Dendritic cell treated with granulocyte-macrophage colony-stimulating factor and Interleukin-4, amounts not matched to agents 40 ng/mL and 50 ng/mL, for 4 days (primary cell): ENCODE measurements at regions not wholly inside any gene's neighbourhood (a gene's known extent, or its start where the extent isn't known, plus 50 kb on each side); places are given as distances from the start of the nearest gene placed in this dataset.

ENCODE experiments used
- H3K27ac Mint-ChIP-seq: one replicate; pipeline ENCODE4 v1.8.0; 2022; ENCODE audit warnings: mild to moderate bottlenecking, mixed read lengths
- H3K27me3 Mint-ChIP-seq: one replicate; pipeline ENCODE4 v1.8.0; 2022; ENCODE audit warnings: mild to moderate bottlenecking, mixed read lengths
- H3K36me3 Mint-ChIP-seq: one replicate; pipeline ENCODE4 v1.8.0; 2022; ENCODE audit warnings: low read depth, mixed read lengths
- H3K4me1 Mint-ChIP-seq: one replicate; pipeline ENCODE4 v1.8.0; 2022; ENCODE audit warnings: low read depth, mixed read lengths
- H3K4me3 Mint-ChIP-seq: one replicate; pipeline ENCODE4 v1.8.0; 2022; ENCODE audit warnings: mild to moderate bottlenecking, moderate library complexity, mixed read lengths
- H3K9me3 Mint-ChIP-seq: one replicate; pipeline ENCODE4 v1.8.0; 2022; ENCODE audit warnings: mixed read lengths
- intact Hi-C: fragments of 100-400 bp; cut with micrococcal nuclease; formaldehyde crosslinking; loops from one replicate; pipeline ENCODE4 v1.15.0; 2022

DNA sequence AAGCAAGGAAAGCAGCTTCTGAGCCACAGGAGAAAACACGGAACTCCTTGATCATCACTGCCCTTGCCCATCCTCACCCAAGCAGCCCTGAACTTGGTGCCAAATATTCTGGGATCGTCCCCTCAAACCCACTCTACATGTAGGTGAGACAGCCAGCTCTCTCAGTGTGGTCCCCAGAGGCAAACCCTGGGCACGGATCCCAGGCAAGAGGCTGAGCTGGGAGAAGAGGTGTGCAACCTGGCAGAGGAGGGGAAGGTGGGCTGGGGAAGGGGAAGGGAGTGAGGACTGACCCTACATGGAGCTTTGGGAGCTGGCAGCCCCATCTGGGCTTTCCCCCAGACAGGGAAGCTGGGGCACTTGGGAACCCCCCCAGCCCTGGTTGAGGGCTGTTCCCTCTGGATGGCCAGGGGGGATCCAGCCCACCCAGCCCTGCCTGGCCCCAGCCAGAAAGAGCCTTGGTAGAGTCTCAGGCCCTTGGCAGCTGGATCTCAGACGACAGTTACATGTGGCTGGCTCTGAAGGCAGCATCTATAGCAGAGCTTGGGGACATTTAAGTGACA, 186.2 kb upstream of the CST7 start:
- H3K27ac Mint-ChIP-seq = no peak overlapping the region
- no peaks in the 10 kb centered on the region for H3K36me3 Mint-ChIP-seq
- intact Hi-C loops = no loop called here
- no peaks in the 10 kb centered on the region for H3K4me1 Mint-ChIP-seq
- H3K4me3 Mint-ChIP-seq = no peak overlapping the region
- H3K9me3 Mint-ChIP-seq = no peaks in the 10 kb centered on the region
- peaks cover 9% of the 10 kb centered on the region for H3K27me3 Mint-ChIP-seq

DNA sequence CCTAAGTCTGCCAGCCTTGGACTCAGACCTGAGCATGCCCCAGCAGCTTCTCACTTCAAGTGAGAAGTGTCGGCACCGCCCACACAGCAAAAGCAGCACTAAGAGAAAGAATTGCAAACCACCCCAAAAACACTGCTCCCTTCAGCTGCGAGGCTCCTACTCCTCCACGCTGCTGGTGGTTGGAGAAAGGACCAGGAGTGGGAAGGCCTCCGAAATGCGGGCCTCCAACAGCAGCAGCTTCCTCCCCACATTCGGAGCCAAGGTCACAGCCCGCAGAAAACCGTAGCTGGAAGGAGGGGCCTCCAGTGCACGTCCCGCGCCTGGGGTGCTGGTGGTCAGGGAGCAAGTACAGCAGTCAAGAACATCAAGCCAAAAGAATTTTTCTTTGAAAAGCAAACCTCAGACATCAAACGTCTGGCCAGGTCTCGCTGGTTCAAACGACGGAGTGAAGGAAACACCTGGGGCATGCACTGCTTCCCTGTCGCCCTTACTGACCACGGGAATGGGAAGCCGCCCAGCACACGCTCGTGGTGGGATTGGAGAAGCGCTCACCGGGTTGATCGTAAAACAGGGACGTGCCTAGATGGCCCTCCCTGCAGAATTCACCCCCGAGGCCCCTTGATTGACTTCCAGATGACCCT, 185.6 kb upstream of the CST7 start:
- H3K27me3 Mint-ChIP-seq = peaks cover 9% of the 10 kb centered on the region
- intact Hi-C loops = no loop called here
- no peak overlapping the region for H3K27ac Mint-ChIP-seq

DNA sequence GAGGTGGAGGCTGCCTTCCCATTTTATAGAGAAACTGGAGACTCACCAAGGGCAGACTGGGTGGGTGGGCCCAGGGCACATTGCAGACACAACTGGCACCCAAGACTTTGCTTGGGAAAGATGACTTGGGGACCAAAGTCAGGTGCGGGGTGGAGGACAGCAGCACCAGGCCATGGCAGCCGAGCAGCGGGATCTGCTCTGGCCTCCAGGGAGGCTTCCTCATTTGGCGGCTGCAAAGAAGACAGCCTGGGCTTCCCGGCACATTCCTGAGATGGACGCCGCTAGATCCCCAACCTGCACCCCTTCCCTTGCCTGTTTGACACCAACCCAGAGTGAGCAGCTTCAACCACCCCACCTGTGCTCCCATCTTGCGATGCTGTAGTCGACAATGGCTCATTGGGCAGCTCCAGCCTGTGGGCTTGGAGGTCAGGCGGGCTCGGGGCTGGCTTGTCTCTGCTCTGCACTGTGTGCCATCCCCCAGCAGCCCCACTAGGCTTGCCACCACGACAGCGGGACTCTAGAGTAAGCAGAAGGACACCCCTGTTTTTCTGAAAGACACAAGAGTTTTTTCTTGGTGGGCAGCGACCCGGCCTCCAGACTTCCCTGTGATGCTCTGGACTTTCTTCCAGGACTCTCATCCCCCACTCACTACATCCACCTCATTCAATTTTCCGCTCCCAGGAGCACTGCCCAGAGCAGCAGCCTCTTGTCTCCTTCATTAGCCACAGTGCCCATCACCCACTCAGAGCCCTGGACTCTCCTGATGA, 184.9 kb upstream of the CST7 start:
- Mint-ChIP-seq H3K27me3 (peaks cover 9% of the 10 kb centered on the region), H3K4me3 (no peak overlapping the region), H3K27ac (no peak overlapping the region), H3K36me3 (no peaks in the 10 kb centered on the region), H3K4me1 (no peaks in the 10 kb centered on the region), H3K9me3 (no peaks in the 10 kb centered on the region)
- intact Hi-C loops = no loop called here

More for the DNA sequence above, 185.6 kb upstream of the CST7 start:
- no peaks in the 10 kb centered on the region for H3K9me3 Mint-ChIP-seq
- no peaks in the 10 kb centered on the region for H3K36me3 Mint-ChIP-seq
- H3K4me3 Mint-ChIP-seq = no peak overlapping the region
- no peaks in the 10 kb centered on the region for H3K4me1 Mint-ChIP-seq

DNA sequence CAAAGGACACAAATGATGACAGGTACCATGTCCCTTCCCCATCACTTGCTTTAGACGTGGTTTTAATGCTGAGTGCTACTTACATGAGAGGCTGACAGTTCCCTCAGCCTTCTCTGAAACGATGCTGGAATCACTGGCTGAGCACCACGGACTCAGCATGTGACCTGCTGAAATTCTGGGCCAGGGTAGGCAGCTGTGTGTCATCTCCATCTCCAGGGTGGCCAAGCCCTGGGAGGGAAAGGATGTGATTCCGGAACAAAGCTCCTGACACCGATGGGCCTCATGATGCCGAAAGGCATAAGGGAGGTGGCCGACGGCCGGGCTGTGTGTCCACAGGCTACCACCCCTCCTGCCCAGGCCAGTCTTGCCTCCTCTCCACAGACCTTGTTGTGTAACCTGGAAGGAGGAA, 184.3 kb upstream of the CST7 start:
- H3K4me3 Mint-ChIP-seq = no peak overlapping the region
- intact Hi-C loops = no loop called here

DNA sequence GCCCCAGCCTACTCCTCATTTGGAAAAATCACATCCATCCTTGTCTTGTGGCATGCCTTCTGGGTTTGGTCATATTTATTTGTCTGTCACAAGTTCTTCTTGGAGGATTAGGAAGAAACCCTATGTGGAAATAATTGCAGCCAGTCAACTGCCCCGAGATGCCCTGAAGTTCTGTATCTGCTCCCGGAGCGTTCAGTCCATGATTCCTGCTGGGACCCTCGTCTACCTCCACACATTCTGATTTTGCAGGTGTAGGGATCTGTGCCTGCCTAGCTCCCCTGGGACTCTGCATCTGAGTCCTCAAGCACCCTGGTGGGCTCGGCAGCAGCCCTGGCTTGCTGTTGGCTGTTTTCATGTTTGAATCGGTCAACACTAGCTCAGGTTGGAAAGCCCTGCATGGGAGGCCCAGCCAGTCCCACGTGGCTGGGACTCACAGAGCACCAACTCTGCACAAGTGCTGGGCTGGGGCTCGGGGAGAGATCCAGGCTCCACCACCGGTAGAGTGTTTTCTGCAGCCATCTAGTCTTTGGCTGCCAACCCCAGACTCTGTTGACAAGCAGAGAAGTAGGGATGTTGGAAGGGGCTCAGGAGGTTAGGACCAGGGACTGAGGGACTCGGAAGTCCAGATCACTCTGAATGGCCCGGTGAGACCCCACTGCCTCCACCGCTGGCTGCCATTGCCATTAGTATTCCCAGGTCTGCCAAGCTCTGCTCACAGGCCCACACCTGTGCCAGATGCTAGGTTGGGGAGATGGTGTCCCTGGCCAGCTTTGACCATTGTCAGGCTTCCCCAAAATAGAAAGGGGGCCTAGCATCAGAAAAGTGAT, 183.5 kb upstream of the CST7 start:
- Mint-ChIP-seq H3K4me1 (no peaks in the 10 kb centered on the region), H3K27me3 (peaks cover 9% of the 10 kb centered on the region), H3K27ac (no peak overlapping the region), H3K36me3 (no peaks in the 10 kb centered on the region), H3K4me3 (no peak overlapping the region), H3K9me3 (no peaks in the 10 kb centered on the region)
- intact Hi-C loops = no loop called here

More for the DNA sequence above, 184.3 kb upstream of the CST7 start:
- Mint-ChIP-seq H3K9me3 (no peaks in the 10 kb centered on the region), H3K4me1 (no peaks in the 10 kb centered on the region), H3K27ac (no peak overlapping the region), H3K36me3 (no peaks in the 10 kb centered on the region), H3K27me3 (peaks cover 9% of the 10 kb centered on the region)

DNA sequence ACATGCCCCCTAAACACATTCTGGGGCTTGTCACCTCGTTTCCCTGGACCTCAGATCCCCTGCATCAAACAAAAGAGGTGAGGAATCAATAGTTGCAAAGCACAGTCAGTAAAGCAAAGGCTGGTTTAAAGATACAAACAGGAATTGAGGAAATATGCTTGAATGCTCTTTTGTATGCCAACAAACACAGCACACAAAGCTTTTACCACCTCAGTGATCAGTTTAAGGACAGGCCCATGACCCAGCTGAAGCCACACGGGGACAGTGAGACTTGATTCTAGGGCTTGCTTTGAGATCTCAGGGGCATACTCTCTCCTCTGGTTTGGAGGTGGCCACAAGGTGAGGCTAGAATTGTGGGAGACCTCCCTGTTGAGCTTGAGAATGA, 182.9 kb upstream of the CST7 start:
- Mint-ChIP-seq H3K27me3 (peaks cover 9% of the 10 kb centered on the region), H3K27ac (no peak overlapping the region), H3K4me1 (no peaks in the 10 kb centered on the region), H3K9me3 (no peaks in the 10 kb centered on the region), H3K4me3 (no peak overlapping the region), H3K36me3 (no peaks in the 10 kb centered on the region)
- intact Hi-C loops = no loop called here

DNA sequence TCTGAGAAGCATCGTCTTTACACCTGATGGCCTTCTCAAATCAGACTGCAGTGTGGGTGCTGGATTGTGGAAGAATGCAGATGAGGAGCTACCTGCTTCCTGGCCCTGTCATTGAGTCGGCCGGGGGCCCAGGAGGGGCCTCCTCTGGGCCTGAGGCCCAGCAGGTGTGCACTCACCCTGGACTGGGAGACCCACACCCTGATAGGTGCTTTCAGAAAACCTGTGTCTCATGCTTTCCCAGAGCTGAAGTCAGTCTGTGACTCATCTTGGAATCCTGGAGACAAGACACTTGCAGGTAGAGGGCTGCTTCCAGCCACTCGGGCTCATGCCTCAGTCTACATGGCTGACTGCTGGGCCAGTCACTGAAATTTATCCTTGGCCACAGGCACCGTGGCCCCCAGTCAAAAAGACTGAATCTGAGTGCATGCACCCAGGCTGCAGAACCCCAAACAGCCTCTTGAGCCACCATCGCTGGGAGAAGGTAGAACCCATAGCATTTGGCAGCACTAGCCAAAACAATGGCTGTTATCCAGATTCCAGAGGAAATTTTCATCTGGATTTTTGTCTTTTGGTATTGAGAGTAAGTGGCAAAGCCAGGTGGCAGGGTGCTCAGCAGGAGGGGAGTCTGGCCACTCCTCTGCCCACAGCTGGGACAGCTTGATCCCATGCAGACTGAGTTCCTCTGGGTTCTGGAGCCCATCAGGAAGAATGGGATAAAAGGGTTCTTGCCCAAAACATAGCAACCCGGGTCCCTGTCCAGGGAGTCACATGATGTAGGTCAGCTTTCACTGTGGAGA, 182.0 kb upstream of the CST7 start:
- Mint-ChIP-seq H3K4me1 (no peaks in the 10 kb centered on the region), H3K36me3 (no peaks in the 10 kb centered on the region), H3K27me3 (peaks cover 17% of the 10 kb centered on the region), H3K27ac (no peak overlapping the region), H3K9me3 (no peaks in the 10 kb centered on the region), H3K4me3 (no peak overlapping the region)
- intact Hi-C loops = no loop called here

DNA sequence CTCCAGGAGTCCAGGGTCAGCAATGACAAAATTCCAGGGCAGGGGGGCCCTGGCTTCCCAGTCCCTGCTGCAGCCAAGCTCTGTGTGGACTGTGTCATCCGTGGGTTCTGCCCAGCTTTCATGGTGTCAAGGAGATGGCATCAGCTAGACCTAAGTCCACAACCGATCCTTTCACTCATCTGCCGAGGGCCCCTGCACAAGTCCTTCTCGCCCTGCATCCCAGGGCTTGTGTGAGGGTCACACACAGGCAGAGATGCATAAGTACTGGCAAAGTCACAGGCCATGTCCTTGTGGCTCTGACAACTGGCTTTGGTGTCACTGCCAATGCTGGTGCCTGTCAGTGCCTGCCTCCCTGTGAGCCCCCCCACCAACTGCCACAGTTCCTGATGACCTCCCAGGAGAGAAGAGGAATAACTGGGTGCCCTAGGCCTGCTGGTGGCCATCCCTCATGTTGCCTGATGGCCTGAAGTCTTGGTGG, 181.4 kb upstream of the CST7 start:
- Mint-ChIP-seq H3K4me1 (no peaks in the 10 kb centered on the region), H3K27ac (no peak overlapping the region), H3K9me3 (no peaks in the 10 kb centered on the region), H3K4me3 (no peak overlapping the region), H3K36me3 (no peaks in the 10 kb centered on the region), H3K27me3 (peaks cover 18% of the 10 kb centered on the region)
- intact Hi-C loops = no loop called here

DNA sequence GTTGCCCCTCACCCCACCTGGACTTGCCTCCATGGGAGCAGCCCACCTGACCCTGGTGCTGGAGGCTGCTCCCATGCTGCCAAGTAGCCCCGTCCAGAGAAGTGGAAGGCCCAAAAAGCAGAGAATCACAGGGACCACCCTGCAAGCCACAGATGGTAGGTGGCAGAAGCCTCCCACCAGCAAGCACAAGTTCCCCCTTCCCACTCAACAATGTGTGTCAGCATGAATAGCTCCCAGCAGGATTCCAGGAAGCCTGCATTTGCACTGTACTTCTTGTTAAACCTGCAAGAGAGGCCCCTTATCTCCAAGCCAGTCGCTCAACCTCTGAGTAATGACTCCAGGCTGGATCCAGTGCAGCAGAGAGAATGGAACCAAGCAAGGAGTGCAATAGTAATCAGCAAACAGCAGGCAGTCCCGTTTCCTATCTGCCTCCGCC, 180.8 kb upstream of the CST7 start:
- no peak overlapping the region for H3K27ac Mint-ChIP-seq

DNA sequence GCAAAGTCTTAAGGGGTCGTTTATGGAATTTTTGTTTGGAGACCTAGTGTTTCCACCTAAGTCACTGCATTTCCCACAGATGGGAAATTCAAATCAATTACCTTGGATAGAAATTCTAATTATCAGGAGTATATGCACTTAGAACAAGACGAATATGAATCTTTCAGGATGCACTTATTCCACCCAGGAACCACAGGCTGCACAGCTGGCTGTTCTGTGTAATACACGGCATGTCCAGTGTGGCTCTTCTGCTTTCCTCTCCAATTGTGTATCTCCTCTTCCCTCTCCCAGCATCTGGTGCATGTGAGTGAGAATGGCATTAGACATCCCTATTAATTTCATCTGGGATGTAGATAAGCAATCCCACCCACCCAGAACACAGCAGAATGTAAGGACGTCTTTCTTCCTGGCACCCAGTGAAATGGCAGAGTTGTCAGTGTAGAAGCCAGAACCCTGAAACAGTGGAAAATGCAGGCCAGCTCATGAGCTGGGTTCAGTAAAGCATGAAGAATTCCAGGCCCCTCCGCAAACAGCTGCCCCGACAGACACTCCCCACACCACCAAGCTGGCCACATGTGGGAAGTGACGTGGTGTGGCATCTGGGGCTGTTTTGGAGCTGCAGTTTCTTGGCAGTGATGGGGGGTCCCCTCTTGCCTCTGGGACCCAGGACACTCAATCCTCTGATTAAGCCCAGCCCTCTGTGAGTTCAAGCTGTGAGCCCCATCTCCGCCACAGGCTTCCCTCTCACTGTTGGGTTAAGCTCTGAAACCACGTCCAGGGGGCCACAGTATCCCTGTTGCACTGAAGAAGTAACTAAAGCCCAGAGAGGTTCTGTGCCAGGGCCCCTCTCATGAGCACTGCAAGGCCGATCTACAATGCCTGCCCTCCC, 180.1 kb upstream of the CST7 start:
- H3K4me3 Mint-ChIP-seq = no peak overlapping the region
- peaks cover 10% of the 10 kb centered on the region for H3K27me3 Mint-ChIP-seq
- intact Hi-C loops = no loop called here

More for the DNA sequence above, 180.8 kb upstream of the CST7 start:
- Mint-ChIP-seq H3K9me3 (no peaks in the 10 kb centered on the region), H3K4me1 (no peaks in the 10 kb centered on the region), H3K27me3 (peaks cover 15% of the 10 kb centered on the region), H3K4me3 (no peak overlapping the region), H3K36me3 (no peaks in the 10 kb centered on the region)
- intact Hi-C loops = no loop called here

DNA sequence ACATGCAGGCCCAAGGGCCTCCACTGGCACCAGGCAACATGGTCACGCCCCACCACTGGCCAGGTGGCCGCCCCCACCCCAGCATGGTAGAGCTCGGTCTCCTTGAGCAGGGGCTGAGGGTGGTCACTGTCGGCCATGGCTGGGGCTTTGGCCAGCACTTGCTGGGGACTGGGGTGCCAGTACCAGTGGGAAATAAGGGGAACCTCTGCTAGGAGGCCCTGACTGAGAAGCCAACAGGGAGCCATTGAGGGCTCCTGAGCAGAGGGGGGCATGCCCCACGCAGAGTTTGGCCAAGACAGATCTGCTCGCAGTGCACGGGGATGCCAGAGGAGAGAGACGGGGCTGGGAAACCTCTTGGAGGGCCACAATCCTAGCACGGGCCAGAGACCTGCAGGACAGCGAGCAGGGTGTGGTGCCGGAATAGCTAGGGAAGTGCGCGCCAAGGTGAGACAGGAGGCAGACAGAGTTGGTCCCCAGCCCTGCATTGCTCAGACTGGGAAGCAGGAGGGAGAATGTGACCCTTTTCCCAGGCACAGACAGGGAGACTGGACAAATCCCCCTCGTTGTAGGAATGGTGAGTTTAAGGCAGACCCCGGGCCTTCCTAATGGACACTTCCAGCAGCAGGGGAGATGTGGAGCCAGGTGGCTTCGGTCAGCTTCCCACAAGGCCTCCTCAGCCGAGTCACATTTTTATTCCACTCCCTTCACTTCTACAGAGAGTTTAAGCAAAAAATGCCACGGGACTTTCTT, 179.0 kb upstream of the CST7 start:
- H3K27ac Mint-ChIP-seq = no peak overlapping the region

More for the DNA sequence above, 180.1 kb upstream of the CST7 start:
- H3K4me1 Mint-ChIP-seq = no peaks in the 10 kb centered on the region
- no peak overlapping the region for H3K27ac Mint-ChIP-seq
- H3K9me3 Mint-ChIP-seq = no peaks in the 10 kb centered on the region
- H3K36me3 Mint-ChIP-seq = no peaks in the 10 kb centered on the region

More for the DNA sequence above, 179.0 kb upstream of the CST7 start:
- Mint-ChIP-seq H3K27me3 (peaks cover 10% of the 10 kb centered on the region), H3K4me1 (no peaks in the 10 kb centered on the region), H3K4me3 (no peak overlapping the region), H3K36me3 (no peaks in the 10 kb centered on the region), H3K9me3 (peaks cover 5% of the 10 kb centered on the region)
- intact Hi-C loops = no loop called here
